ENCODE measurements at regions not wholly inside any gene's neighbourhood (a gene's known extent, or its start where the extent isn't known, plus 50 kb on each side); places are given as distances from the start of the nearest gene placed in this dataset.
A peak's percentile ranks its signal among the peaks of the same experiment; 100 is the strongest.

DNA sequence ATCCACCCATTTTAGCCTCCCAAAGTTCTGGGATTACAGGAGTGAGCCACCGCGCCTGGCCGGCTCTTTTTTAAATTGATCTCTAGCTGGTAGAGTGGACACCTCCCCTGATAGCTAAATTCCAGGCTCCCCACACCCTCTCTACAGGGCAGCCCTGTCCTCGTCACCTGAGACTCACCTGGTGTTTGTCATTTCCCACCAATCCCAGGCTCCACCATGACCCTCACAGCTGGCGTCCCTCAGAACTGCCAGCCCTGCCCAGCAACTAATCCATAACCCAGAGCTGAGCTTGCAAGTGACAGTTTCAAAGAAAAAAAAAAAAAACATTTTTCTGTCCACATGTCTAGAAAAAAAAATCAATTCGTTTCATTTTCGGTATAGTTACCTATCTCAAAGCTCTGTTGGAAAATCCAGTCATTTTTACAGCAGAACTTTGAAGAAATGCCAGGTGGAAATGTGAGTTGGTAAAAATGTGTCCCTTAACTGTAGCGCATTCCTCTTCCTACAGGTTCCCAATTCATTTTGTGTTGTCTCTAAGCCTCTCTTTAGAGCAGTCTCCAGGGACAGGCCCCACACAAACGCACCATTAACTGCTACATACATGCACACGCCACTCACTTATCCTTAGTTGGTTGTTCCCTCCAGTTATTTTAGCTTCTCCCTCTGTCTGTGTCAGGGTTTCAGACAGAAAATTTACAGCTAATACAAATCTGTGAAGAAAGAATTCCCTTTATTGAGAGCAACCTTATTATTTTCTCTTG is 294.7 kb downstream of the FBXO15 start:
- H3K4me3 Mint-ChIP-seq, result no peak overlapping the region
- no peaks in the 10 kb centered on the region for H3K4me1 Mint-ChIP-seq
- H3K9me3 Mint-ChIP-seq, result peaks cover 0 to 6% (median 0%) of the 10 kb centered on the region in 5 donors
- H3K36me3 Mint-ChIP-seq, result no peaks in the 10 kb centered on the region
- H3K4me1 ChIP-seq (ENCODE audit: insufficient read depth, low read length), result no peaks in the 10 kb centered on the region
- no peaks in the 10 kb centered on the region for H3K27me3 Mint-ChIP-seq
- no peak overlapping the region for H3K27ac ChIP-seq (ENCODE audit: low read depth, low read length)
- H3K9me3 ChIP-seq (ENCODE audit: low read length), result no peaks in the 10 kb centered on the region
- DNase-seq, result no peak
- POLR2A ChIA-PET, result no interaction called here
- H3K27ac Mint-ChIP-seq, result no peak overlapping the region
- H3K27me3 ChIP-seq (ENCODE audit: insufficient read depth, low read length, poor library complexity, severe bottlenecking), result no peaks in the 10 kb centered on the region
- no peak overlapping the region for H3K4me3 ChIP-seq (ENCODE audit: low read length)
- H3K36me3 ChIP-seq (ENCODE audit: insufficient read depth, low read length), result no peaks in the 10 kb centered on the region
- CTCF ChIA-PET, result no interaction called here

DNA sequence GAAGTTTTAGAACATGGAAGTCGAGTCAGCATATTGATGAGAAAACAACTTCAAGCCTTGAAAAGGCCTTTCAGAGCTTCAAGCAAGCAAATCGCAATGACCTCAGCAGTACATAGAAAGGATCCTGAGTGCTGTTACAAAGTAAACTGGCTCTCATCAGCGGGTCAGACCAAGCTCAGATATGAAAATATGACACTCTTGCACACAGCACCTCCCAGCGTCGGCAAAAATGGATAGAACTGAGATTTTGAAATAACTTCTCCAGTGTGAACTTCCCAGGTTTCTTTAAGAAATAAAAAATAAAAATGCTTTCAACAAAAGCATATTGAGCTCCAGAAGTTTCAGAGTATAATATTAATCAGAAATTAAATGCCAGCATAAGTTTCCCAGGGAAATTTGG is 296.9 kb downstream of the FBXO15 start:
- peaks cover 0 to 2% of the 10 kb centered on the region in 2 donors for H3K27me3 Mint-ChIP-seq
- no peak overlapping the region for H3K27ac ChIP-seq (ENCODE audit: low read depth, low read length)
- peaks cover 0 to 6% (median 0%) of the 10 kb centered on the region in 5 donors for H3K9me3 Mint-ChIP-seq
- ChIA-PET POLR2A (no interaction called here), CTCF (no interaction called here)
- no peaks in the 10 kb centered on the region for H3K36me3 ChIP-seq (ENCODE audit: insufficient read depth, low read length)
- no peaks in the 10 kb centered on the region for H3K4me1 Mint-ChIP-seq
- no peaks in the 10 kb centered on the region for H3K9me3 ChIP-seq (ENCODE audit: low read length)
- no peaks in the 10 kb centered on the region for H3K4me1 ChIP-seq (ENCODE audit: insufficient read depth, low read length)
- no peak for DNase-seq
- H3K4me3 ChIP-seq (ENCODE audit: low read length), result no peak overlapping the region
- no peak overlapping the region for H3K4me3 Mint-ChIP-seq
- no peak overlapping the region for H3K27ac Mint-ChIP-seq
- no peaks in the 10 kb centered on the region for H3K36me3 Mint-ChIP-seq
- H3K27me3 ChIP-seq (ENCODE audit: insufficient read depth, low read length, poor library complexity, severe bottlenecking), result no peaks in the 10 kb centered on the region

DNA sequence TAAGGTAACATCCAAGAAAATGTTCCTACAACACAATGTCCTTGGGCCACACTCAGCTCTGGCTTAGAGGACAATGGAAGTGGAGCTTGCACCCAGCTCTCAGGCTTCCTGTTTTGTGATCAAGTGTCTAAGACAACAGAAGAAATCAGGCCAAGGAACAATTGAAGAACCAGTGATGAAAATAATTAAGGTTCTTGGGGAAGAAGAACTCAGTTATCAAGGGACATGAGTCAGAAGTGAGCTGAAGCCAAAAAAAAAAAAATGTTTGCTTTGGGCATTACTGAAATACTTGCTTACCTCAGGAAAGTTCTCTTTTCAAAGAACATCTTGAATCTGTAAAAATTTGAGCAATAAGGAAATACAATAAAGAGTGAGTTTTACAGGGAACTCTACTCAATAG is 299.0 kb downstream of the FBXO15 start:
- Histone ChIP-seq H3K27ac (ENCODE audit: low read depth, low read length) (no peak overlapping the region), H3K4me3 (ENCODE audit: low read length) (no peak overlapping the region), H3K4me1 (ENCODE audit: insufficient read depth, low read length) (no peaks in the 10 kb centered on the region), H3K9me3 (ENCODE audit: low read length) (no peaks in the 10 kb centered on the region), H3K27me3 (ENCODE audit: insufficient read depth, low read length, poor library complexity, severe bottlenecking) (no peaks in the 10 kb centered on the region), H3K36me3 (ENCODE audit: insufficient read depth, low read length) (no peaks in the 10 kb centered on the region)
- peaks cover 2 to 4% of the 10 kb centered on the region in 2 donors for H3K27me3 Mint-ChIP-seq
- no peak overlapping the region for H3K4me3 Mint-ChIP-seq
- H3K4me1 Mint-ChIP-seq, result no peaks in the 10 kb centered on the region
- no peak for DNase-seq
- H3K27ac Mint-ChIP-seq, result no peak overlapping the region
- H3K9me3 Mint-ChIP-seq, result peaks cover 0 to 6% (median 0%) of the 10 kb centered on the region in 5 donors
- ChIA-PET POLR2A (no interaction called here), CTCF (interaction anchor here (1.2 kb wide), 1 partner anchor 8 kb away, joined by 3 read pairs; no protein-coding TSS in a partner anchor)
- H3K36me3 Mint-ChIP-seq, result no peaks in the 10 kb centered on the region

DNA sequence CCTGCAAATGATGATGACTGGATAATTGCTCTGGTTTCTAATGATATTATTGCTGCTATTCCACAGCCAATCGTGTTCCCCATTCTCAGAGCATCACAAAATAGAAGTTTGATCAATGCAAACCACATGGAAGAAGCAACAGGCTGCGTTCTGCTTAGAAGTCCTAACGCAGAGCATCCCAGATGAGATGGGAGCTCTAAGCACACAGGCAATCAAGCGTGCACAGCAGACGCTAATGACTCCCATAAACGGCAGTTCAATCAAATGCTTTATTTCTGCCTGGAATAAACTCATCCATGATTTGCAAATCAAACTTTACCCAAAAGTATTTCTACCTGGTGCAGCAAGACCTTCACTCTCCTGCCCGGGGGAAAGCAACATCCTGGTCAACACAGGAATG is 304.2 kb downstream of the FBXO15 start:
- DNase-seq, result no peak
- no peak overlapping the region for H3K27ac ChIP-seq (ENCODE audit: low read depth, low read length)
- H3K4me1 ChIP-seq (ENCODE audit: insufficient read depth, low read length), result no peaks in the 10 kb centered on the region
- no peak overlapping the region for H3K27ac Mint-ChIP-seq
- H3K4me3 Mint-ChIP-seq, result no peak overlapping the region
- no peaks in the 10 kb centered on the region for H3K27me3 ChIP-seq (ENCODE audit: insufficient read depth, low read length, poor library complexity, severe bottlenecking)
- no peaks in the 10 kb centered on the region for H3K9me3 Mint-ChIP-seq
- no peaks in the 10 kb centered on the region for H3K9me3 ChIP-seq (ENCODE audit: low read length)
- H3K4me1 Mint-ChIP-seq, result peaks cover 3 to 11% (median 8%) of the 10 kb centered on the region in 3 donors
- peaks cover 3 to 4% of the 10 kb centered on the region in 2 donors for H3K27me3 Mint-ChIP-seq
- no peak overlapping the region for H3K4me3 ChIP-seq (ENCODE audit: low read length)
- no peaks in the 10 kb centered on the region for H3K36me3 Mint-ChIP-seq
- CTCF ChIA-PET, result interaction anchor here (1.2 to 1.8 kb wide), 2 partner anchors 17 to 36 kb away, joined by 3 to 5 read pairs; no protein-coding TSS in a partner anchor
- POLR2A ChIA-PET, result no interaction called here
- no peaks in the 10 kb centered on the region for H3K36me3 ChIP-seq (ENCODE audit: insufficient read depth, low read length)

DNA sequence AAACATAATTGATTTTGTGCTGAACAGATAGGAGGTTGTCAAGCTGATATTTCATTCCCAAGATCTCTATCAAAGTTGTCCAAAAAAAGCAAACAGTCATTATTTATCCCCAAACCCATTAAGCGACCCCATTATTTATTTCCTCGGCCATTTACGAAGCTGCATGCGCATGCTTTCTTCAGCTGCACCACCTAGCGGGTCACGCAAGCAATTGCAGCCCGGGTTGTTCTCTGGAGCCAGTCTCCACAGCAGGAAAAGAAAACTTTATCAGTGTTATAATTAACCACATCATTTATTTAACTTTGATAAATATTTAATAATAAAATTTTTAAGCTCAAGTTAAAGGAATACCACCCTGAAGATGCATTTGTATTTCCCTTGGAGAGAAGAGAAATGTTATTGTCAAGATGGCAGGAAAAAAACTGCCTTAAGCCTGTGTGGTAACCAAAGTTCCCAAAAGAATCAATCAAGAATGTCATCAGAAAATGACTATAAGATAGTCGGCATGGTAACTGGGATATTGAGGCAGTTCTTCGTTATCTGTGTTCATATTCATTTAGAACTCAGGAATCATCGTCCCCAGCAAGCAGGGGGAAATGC is 304.7 kb downstream of the FBXO15 start:
- ChIA-PET POLR2A (no interaction called here), CTCF (interaction anchor here (1.2 to 1.8 kb wide), 2 partner anchors 18 to 36 kb away, joined by 3 to 5 read pairs; no protein-coding TSS in a partner anchor)
- no peaks in the 10 kb centered on the region for H3K36me3 ChIP-seq (ENCODE audit: insufficient read depth, low read length)
- H3K9me3 ChIP-seq (ENCODE audit: low read length), result no peaks in the 10 kb centered on the region
- peak overlapping the region in 3 of 8 donors; percentile 11 to 48 (median 14) for H3K27ac Mint-ChIP-seq
- H3K27ac ChIP-seq (ENCODE audit: low read depth, low read length), result no peak overlapping the region
- DNase-seq, result peak in 2 of 5 donors; percentile 4 to 5
- H3K9me3 Mint-ChIP-seq, result no peaks in the 10 kb centered on the region
- peaks cover 3 to 11% (median 8%) of the 10 kb centered on the region in 3 donors for H3K4me1 Mint-ChIP-seq
- no peaks in the 10 kb centered on the region for H3K36me3 Mint-ChIP-seq
- H3K27me3 ChIP-seq (ENCODE audit: insufficient read depth, low read length, poor library complexity, severe bottlenecking), result no peaks in the 10 kb centered on the region
- no peak overlapping the region for H3K4me3 ChIP-seq (ENCODE audit: low read length)
- no peaks in the 10 kb centered on the region for H3K4me1 ChIP-seq (ENCODE audit: insufficient read depth, low read length)
- H3K27me3 Mint-ChIP-seq, result peaks cover 4% of the 10 kb centered on the region in 2 donors
- H3K4me3 Mint-ChIP-seq, result peak overlapping the region in 5 of 7 donors; percentile 56 to 76 (median 65)

DNA sequence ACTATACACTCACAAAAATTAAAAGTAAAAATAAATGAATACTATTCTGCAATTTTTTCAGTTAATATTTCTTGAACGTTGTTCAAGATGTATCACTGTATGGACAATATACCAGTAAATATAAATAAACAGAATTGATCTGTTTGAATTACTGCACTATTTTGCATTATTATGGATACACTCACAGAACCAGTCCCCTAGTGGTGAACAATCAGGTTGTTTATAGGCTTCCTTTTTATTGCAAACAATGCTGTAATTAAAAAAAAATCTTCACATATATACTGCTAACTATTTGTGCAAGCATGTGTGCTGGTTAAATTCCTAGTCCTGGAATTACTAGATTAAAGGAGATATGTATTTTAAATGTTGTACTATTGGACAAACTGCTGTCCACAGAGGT is 306.0 kb downstream of the FBXO15 start:
- Mint-ChIP-seq H3K9me3 (no peaks in the 10 kb centered on the region), H3K4me1 (peaks cover 3 to 11% (median 8%) of the 10 kb centered on the region in 3 donors), H3K36me3 (no peaks in the 10 kb centered on the region), H3K27ac (no peak overlapping the region), H3K4me3 (no peak overlapping the region), H3K27me3 (peaks cover 3 to 4% of the 10 kb centered on the region in 2 donors)
- no peaks in the 10 kb centered on the region for H3K27me3 ChIP-seq (ENCODE audit: insufficient read depth, low read length, poor library complexity, severe bottlenecking)
- H3K36me3 ChIP-seq (ENCODE audit: insufficient read depth, low read length), result no peaks in the 10 kb centered on the region
- CTCF ChIA-PET, result interaction anchor here (1.8 kb wide), 1 partner anchor 19 kb away, joined by 5 read pairs; no protein-coding TSS in a partner anchor
- POLR2A ChIA-PET, result no interaction called here
- no peak overlapping the region for H3K27ac ChIP-seq (ENCODE audit: low read depth, low read length)
- H3K9me3 ChIP-seq (ENCODE audit: low read length), result no peaks in the 10 kb centered on the region
- DNase-seq, result no peak
- H3K4me1 ChIP-seq (ENCODE audit: insufficient read depth, low read length), result no peaks in the 10 kb centered on the region
- no peak overlapping the region for H3K4me3 ChIP-seq (ENCODE audit: low read length)

DNA sequence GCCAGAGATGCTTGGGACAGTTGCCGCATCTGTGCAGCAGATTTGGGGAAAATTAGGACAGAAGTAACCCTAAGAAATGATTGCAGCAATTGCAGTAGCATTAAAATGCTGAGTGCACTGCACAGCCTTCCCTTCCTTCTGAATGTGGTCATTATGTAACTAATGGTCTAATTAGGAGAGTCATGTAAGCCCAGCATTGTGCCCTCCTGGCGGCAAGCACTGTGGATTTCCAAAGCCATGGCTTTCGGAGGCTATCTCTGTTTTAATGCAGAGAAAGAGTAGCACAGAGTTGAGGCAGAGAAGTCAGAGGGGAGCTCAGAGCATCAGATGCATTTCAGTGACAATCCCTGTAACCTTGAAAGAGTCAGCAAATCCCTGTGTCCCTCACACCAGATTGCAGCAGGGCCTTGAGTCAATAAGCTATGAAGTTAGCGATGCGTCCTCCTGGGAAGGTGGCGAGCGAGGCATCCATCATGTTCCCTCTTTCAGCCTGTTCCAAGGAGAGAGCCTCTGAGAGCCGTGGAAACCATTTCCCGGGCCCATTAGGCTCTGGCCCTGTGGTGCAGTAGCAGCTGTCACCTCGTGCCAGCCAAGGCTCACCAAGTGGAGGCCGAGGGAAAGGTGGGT is 307.2 kb downstream of the FBXO15 start:
- H3K27me3 Mint-ChIP-seq, result peaks cover 3 to 4% of the 10 kb centered on the region in 2 donors

DNA sequence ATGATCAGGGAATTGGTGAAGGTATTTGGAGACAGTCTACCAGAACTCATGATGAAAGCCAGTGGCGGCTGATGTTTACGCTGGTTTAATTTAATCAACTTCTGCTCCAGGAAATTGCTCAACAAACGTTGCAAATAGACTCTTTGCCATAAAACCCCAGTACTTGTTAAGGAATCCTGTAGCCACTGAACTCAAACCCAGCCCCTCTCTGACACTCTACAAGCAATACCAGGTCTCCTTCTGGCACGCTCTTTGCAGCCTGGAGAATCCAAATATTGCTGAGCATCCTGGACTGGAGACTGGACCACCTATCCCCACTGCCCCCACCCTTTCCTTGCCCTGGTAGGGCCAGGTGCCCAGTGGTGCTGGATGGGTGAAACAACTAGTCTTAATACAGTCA is 308.2 kb downstream of the FBXO15 start:
- H3K4me1 Mint-ChIP-seq, result peaks cover 3 to 11% (median 8%) of the 10 kb centered on the region in 3 donors
- CTCF ChIA-PET, result interaction anchor here (1.1 kb wide), 1 partner anchor 11 kb away, joined by 4 read pairs; no protein-coding TSS in a partner anchor
- H3K4me3 Mint-ChIP-seq, result no peak overlapping the region
- H3K27me3 ChIP-seq (ENCODE audit: insufficient read depth, low read length, poor library complexity, severe bottlenecking), result no peaks in the 10 kb centered on the region
- H3K27ac ChIP-seq (ENCODE audit: low read depth, low read length), result no peak overlapping the region
- H3K9me3 ChIP-seq (ENCODE audit: low read length), result no peaks in the 10 kb centered on the region
- no peaks in the 10 kb centered on the region for H3K36me3 Mint-ChIP-seq
- no peaks in the 10 kb centered on the region for H3K36me3 ChIP-seq (ENCODE audit: insufficient read depth, low read length)
- no peaks in the 10 kb centered on the region for H3K9me3 Mint-ChIP-seq
- H3K27me3 Mint-ChIP-seq, result peaks cover 0 to 3% of the 10 kb centered on the region in 2 donors
- H3K4me1 ChIP-seq (ENCODE audit: insufficient read depth, low read length), result no peaks in the 10 kb centered on the region
- POLR2A ChIA-PET, result no interaction called here
- DNase-seq, result no peak
- no peak overlapping the region for H3K4me3 ChIP-seq (ENCODE audit: low read length)
- H3K27ac Mint-ChIP-seq, result no peak overlapping the region

More for the DNA sequence above, 307.2 kb downstream of the FBXO15 start:
- Histone ChIP-seq H3K27ac (ENCODE audit: low read depth, low read length) (no peak overlapping the region), H3K36me3 (ENCODE audit: insufficient read depth, low read length) (no peaks in the 10 kb centered on the region), H3K27me3 (ENCODE audit: insufficient read depth, low read length, poor library complexity, severe bottlenecking) (no peaks in the 10 kb centered on the region), H3K4me3 (ENCODE audit: low read length) (no peak overlapping the region), H3K4me1 (ENCODE audit: insufficient read depth, low read length) (no peaks in the 10 kb centered on the region), H3K9me3 (ENCODE audit: low read length) (no peaks in the 10 kb centered on the region)
- Mint-ChIP-seq H3K4me1 (peaks cover 3 to 11% (median 8%) of the 10 kb centered on the region in 3 donors), H3K4me3 (no peak overlapping the region), H3K36me3 (no peaks in the 10 kb centered on the region), H3K9me3 (no peaks in the 10 kb centered on the region), H3K27ac (no peak overlapping the region)
- DNase-seq, result no peak
- ChIA-PET CTCF (interaction anchor here (1.1 to 1.3 kb wide), 2 partner anchors 9 to 12 kb away, joined by 3 to 4 read pairs; no protein-coding TSS in a partner anchor), POLR2A (no interaction called here)
